Progenitor cell of endocrine pancreas (in vitro differentiated cells): ENCODE measurements at regions not wholly inside any gene's neighbourhood (a gene's known extent, or its start where the extent isn't known, plus 50 kb on each side); places are given as distances from the start of the nearest gene placed in this dataset.

ENCODE experiments used
- DNase-seq: peaks from one replicate; pipeline ENCODE4 v3.0.0; 2021; ENCODE audit warnings: low spot score; ENCODE audit not compliant: unreplicated experiment
- H3K27ac Mint-ChIP-seq: 2 replicates; pipeline ENCODE4 v1.8.0; 2021; ENCODE audit warnings: mild to moderate bottlenecking, moderate library complexity, mixed read lengths
- H3K27me3 Mint-ChIP-seq: 2 replicates; pipeline ENCODE4 v1.8.0; 2021; ENCODE audit warnings: mixed read lengths
- H3K36me3 Mint-ChIP-seq: 2 replicates; pipeline ENCODE4 v1.8.0; 2022; ENCODE audit warnings: mixed read lengths; ENCODE audit not compliant: insufficient read depth
- H3K4me1 Mint-ChIP-seq: 2 replicates; pipeline ENCODE4 v1.8.0; 2021; ENCODE audit warnings: low read depth, mixed read lengths
- H3K4me3 Mint-ChIP-seq: 2 replicates; pipeline ENCODE4 v1.8.0; 2021; ENCODE audit warnings: low read depth, mild to moderate bottlenecking, moderate library complexity, mixed read lengths
- H3K9me3 Mint-ChIP-seq: 2 replicates; pipeline ENCODE4 v1.8.0; 2021; ENCODE audit warnings: low read depth, mixed read lengths
- TF ChIP-seq, protein P1 (sequence below): fragments of 200-600 bp; sonication (generic); IDR thresholded peaks from one replicate; pipeline ENCODE4 v1.5.0; 2021; ENCODE audit warnings: antibody characterized with exemption, mild to moderate bottlenecking; ENCODE audit not compliant: unreplicated experiment

DNA sequence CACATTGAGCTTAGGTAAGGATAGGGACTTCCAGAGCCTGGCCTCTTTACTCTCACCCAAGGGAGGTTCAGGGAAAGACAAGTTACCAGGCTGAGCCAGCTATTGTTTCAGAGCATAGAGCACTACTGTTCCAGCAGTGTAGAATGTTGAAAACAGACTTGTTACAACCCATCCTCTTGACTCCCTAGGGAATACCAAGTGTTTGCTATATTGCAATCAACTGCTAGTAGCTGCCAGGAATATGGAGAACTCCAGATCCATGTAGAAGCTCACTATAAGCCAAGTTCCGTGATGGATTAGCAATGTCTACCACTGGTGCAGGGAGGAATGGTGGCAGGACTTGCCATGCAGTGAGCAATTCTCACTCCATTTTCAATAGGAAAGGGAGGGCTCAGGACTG, 199.8 kb upstream of the RBM19 start:
- Mint-ChIP-seq H3K36me3 (no peaks in the 10 kb centered on the region), H3K4me1 (no peaks in the 10 kb centered on the region), H3K27me3 (peaks cover 67% of the 10 kb centered on the region), H3K9me3 (no peaks in the 10 kb centered on the region), H3K27ac (no peak overlapping the region), H3K4me3 (no peak overlapping the region)
- DNase-seq = no peak
- TF ChIP-seq, protein P1, sequence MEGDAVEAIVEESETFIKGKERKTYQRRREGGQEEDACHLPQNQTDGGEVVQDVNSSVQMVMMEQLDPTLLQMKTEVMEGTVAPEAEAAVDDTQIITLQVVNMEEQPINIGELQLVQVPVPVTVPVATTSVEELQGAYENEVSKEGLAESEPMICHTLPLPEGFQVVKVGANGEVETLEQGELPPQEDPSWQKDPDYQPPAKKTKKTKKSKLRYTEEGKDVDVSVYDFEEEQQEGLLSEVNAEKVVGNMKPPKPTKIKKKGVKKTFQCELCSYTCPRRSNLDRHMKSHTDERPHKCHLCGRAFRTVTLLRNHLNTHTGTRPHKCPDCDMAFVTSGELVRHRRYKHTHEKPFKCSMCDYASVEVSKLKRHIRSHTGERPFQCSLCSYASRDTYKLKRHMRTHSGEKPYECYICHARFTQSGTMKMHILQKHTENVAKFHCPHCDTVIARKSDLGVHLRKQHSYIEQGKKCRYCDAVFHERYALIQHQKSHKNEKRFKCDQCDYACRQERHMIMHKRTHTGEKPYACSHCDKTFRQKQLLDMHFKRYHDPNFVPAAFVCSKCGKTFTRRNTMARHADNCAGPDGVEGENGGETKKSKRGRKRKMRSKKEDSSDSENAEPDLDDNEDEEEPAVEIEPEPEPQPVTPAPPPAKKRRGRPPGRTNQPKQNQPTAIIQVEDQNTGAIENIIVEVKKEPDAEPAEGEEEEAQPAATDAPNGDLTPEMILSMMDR = no peak

DNA sequence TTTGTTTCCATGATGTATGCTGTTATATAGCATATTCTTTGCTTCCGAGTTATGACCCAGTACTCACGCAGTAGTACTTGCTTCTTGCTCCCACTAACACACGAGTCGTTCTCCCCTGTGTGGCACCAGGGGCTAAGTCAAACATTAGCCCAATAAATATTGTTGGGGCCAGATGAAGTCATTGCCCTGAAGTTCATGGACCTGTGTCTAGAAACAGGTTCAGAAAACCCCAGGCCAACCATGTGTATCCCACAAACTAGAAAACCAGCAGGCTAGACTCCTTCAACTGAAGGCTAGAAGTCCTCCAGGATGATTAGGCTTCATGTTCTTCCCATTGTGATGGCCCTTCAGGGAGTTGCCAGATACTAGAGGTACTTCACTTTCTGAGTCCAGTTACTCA, 198.2 kb upstream of the RBM19 start:
- no peak for DNase-seq
- H3K36me3 Mint-ChIP-seq = no peaks in the 10 kb centered on the region
- H3K4me3 Mint-ChIP-seq = no peak overlapping the region
- H3K27me3 Mint-ChIP-seq = peaks cover 60% of the 10 kb centered on the region
- no peaks in the 10 kb centered on the region for H3K4me1 Mint-ChIP-seq
- no peak overlapping the region for H3K27ac Mint-ChIP-seq
- H3K9me3 Mint-ChIP-seq = no peaks in the 10 kb centered on the region
- TF ChIP-seq, protein P1 = no peak

DNA sequence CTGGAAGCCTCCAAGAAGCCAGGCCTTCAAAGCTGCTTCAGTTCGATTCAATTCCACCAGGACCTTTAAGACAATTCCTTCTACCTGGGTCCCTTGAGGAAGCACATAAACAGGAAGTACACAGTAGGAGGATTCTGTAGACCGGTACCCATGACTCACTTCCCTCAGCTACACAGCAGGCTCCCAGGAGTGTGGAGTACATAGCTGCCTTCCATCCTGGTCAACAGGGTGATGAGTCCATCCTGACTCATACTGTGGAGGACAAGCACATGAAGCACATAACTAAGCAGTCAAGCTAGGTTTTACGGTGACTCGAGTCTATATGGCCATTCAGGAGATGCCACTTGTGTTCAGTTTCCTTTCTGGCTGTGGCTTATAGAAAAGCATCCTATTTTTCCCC, 197.6 kb upstream of the RBM19 start:
- no peak overlapping the region for H3K4me3 Mint-ChIP-seq
- no peaks in the 10 kb centered on the region for H3K9me3 Mint-ChIP-seq
- H3K27ac Mint-ChIP-seq = no peak overlapping the region
- H3K36me3 Mint-ChIP-seq = no peaks in the 10 kb centered on the region
- no peaks in the 10 kb centered on the region for H3K4me1 Mint-ChIP-seq
- peaks cover 60% of the 10 kb centered on the region for H3K27me3 Mint-ChIP-seq
- DNase-seq = no peak
- TF ChIP-seq, protein P1 = no peak

DNA sequence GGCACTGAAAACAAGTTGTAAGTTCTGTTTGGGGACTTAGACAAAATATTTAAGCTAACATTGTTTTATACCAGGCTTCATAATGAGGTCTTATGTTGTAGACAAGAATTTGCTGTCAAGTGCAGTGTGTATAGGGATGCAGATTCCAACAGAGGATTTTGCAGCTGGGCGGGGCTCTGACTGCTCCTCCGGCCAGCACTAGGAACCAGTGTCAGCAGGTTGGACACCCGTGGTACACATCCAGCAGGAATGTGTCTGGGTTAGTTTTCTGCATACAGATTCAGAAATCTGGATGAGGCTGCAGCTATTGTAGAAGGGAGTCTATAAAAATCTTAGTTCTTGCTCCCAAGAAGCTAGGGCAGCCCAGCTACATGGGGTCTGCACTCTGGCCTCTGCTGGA, 194.3 kb upstream of the RBM19 start:
- H3K27me3 Mint-ChIP-seq = peaks cover 41% of the 10 kb centered on the region
- no peaks in the 10 kb centered on the region for H3K36me3 Mint-ChIP-seq
- H3K4me1 Mint-ChIP-seq = no peaks in the 10 kb centered on the region
- H3K27ac Mint-ChIP-seq = no peak overlapping the region
- TF ChIP-seq, protein P1 = no peak
- no peaks in the 10 kb centered on the region for H3K9me3 Mint-ChIP-seq
- no peak for DNase-seq
- H3K4me3 Mint-ChIP-seq = no peak overlapping the region

DNA sequence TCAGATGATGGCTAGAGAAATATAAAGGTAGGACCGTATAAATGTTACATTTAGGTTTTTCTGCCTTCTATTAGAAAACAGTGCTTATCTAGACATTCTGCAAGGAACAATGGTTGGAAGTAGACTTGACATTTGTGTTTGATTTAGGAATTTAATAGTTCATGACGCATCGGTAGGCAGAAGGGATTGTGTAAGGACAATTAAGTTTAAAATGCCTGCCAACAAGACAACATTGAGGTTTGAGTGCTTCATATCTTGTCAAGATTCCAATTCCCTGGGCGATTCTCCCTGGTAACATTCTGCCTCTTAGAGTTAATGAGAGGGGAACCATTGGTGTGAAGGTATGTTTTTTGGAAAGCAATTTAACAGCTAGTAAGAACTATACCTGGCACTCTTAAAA, 186.8 kb upstream of the RBM19 start:
- Mint-ChIP-seq H3K36me3 (no peaks in the 10 kb centered on the region), H3K4me1 (peaks cover 2% of the 10 kb centered on the region), H3K27me3 (peaks cover 32% of the 10 kb centered on the region), H3K4me3 (no peak overlapping the region), H3K9me3 (no peaks in the 10 kb centered on the region), H3K27ac (no peak overlapping the region)
- TF ChIP-seq, protein P1 = no peak
- no peak for DNase-seq
